Activated naive CD8-positive, alpha-beta T cell treated with anti-CD3 and anti-CD28 coated beads for 36 hours (primary cell): ENCODE measurements at regions not wholly inside any gene's neighbourhood (a gene's known extent, or its start where the extent isn't known, plus 50 kb on each side); places are given as distances from the start of the nearest gene placed in this dataset.

Experiments used
- DNase-seq: peaks from one replicate; pipeline ENCODE4 v3.0.0; 2021
- H3K27ac Mint-ChIP-seq: one replicate; pipeline ENCODE4 v1.8.0; 2022; ENCODE audit warnings: mild to moderate bottlenecking, moderate library complexity, mixed read lengths
- H3K27me3 Mint-ChIP-seq: one replicate; pipeline ENCODE4 v1.8.0; 2022; ENCODE audit warnings: mild to moderate bottlenecking, mixed read lengths
- H3K36me3 Mint-ChIP-seq: one replicate; pipeline ENCODE4 v1.8.0; 2021; ENCODE audit warnings: mild to moderate bottlenecking, mixed read lengths
- H3K4me1 Mint-ChIP-seq: one replicate; pipeline ENCODE4 v1.8.0; 2021; ENCODE audit warnings: mixed read lengths
- H3K4me3 Mint-ChIP-seq: one replicate; pipeline ENCODE4 v1.8.0; 2022; ENCODE audit warnings: mild to moderate bottlenecking, moderate library complexity, mixed read lengths
- H3K9me3 Mint-ChIP-seq: one replicate; pipeline ENCODE4 v1.8.0; 2022; ENCODE audit warnings: mixed read lengths

DNA sequence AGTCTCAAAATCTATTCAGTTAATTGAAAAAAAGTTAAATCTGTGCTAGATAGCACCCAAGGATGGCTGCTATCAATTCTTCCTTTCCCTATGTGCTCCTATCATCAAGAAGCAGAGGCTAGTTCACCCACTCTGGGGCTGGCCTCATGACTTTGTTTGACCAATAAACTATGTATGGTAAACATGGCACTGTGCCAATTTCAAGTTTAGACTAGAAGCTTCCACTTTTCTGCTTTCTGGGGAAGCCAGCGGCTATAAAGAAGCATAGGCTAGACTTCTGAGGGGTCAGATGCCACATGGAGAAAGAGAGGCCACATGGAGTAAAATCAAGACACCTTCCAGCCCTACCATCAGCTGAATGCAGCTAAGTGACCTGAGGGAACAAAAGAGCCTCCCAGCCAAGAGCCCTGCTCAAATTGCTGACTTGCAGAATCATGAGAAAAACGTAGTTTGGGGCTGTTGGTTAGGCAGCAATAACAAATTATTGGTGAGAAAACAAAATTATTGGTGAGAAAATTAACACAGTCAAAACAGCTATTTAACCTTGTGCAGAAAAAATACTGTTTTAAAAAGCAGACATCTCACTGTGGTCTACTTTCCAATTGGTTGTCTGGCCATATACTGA lies 86.5 kb upstream of the SLC14A2 start:
- Mint-ChIP-seq H3K9me3 (peaks cover 5% of the 10 kb centered on the region), H3K27me3 (peaks cover 11% of the 10 kb centered on the region), H3K36me3 (no peaks in the 10 kb centered on the region), H3K4me3 (no peak overlapping the region), H3K27ac (no peak overlapping the region), H3K4me1 (no peaks in the 10 kb centered on the region)
- DNase-seq, result no peak

DNA sequence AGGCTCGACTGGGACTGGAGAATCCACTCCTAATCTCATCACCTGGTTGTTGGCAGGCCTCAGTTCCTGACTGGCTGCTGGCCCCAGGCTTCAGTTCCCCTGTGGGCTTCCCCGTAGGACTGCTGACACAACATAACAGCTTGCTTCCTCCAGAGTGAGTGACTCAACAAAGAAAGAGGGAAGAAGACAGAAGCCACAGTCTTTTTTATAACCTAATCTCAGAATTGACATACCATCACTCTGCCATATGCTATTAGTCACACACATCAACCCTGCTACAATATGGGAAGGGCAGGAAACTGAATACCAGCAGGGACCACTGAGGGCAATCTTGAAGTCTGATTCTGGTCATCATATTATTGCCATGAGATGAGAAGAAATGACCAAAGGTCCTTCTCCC lies 76.8 kb upstream of the SLC14A2 start:
- DNase-seq, result no peak
- H3K27me3 Mint-ChIP-seq, result peaks cover 31% of the 10 kb centered on the region
- peaks cover 4% of the 10 kb centered on the region for H3K9me3 Mint-ChIP-seq
- H3K36me3 Mint-ChIP-seq, result peaks cover 1% of the 10 kb centered on the region
- H3K4me3 Mint-ChIP-seq, result no peak overlapping the region
- H3K4me1 Mint-ChIP-seq, result no peaks in the 10 kb centered on the region
- no peak overlapping the region for H3K27ac Mint-ChIP-seq

DNA sequence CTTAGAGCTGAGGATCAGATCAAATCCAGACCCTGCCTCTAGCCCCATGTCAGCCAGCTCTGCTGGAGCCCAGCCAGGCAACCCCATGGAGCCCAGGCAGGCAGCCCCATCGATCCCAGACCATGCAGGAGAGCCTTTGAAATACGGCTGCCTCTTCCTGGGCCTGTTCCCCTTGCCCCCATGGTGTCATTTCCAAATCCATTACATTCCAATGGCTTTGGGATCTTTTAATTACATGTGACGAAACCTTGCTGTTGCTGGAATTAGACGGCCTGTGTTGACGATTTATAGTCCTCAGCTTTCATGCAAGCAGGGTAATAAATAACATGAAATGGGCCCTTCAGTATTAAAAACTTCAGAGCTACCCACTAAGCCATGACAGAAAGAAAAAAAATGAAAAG lies 75.8 kb upstream of the SLC14A2 start:
- Mint-ChIP-seq H3K36me3 (peaks cover 1% of the 10 kb centered on the region), H3K4me3 (no peak overlapping the region)

DNA sequence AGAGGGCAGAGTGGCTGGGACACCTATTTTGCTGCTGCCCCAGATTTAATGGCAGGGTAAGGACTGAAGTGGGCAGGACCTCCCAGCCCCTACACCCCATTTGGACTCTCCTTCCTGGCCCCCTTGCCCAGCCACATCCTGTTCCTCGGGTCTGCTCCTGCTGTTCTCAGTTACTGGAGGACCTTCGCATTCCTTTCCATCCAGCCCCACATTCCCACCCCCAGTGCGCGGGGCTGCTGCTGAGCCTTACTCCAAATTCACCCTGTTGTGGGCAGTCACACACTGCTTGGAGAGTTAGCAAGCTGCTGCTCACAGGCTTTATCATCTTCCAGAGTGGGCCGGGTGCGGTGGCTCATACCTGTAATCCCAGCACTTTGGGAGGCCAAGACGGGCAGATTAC lies 75.2 kb upstream of the SLC14A2 start:
- peaks cover 1% of the 10 kb centered on the region for H3K36me3 Mint-ChIP-seq
- no peak overlapping the region for H3K27ac Mint-ChIP-seq
- H3K27me3 Mint-ChIP-seq, result peaks cover 23% of the 10 kb centered on the region
- H3K4me1 Mint-ChIP-seq, result no peaks in the 10 kb centered on the region
- H3K4me3 Mint-ChIP-seq, result no peak overlapping the region
- peaks cover 3% of the 10 kb centered on the region for H3K9me3 Mint-ChIP-seq
- no peak for DNase-seq

More for the DNA sequence above, 75.8 kb upstream of the SLC14A2 start:
- no peak for DNase-seq
- Mint-ChIP-seq H3K27me3 (peaks cover 27% of the 10 kb centered on the region), H3K27ac (no peak overlapping the region), H3K4me1 (no peaks in the 10 kb centered on the region), H3K9me3 (peaks cover 3% of the 10 kb centered on the region)

DNA sequence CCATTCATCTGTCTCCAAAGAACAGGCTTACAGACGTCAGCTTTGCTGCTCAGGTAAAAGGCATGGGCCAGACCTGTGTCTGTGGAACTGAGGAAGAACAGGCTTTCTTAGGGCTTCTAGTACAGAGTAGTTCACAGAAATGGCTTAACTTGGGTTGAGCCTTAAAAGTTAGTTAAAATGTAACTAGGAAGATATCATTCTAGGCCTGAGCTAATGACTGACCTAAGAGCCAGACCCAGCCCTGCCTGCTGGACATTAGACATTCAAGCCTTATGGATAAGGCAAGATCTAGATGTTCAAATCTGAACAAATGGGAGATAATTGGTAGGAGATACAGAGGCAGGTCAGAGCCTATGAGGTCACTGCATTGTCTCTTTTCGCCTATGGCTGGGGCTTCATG lies 73.9 kb upstream of the SLC14A2 start:
- Mint-ChIP-seq H3K9me3 (peaks cover 3% of the 10 kb centered on the region), H3K4me3 (no peak overlapping the region), H3K27me3 (peaks cover 11% of the 10 kb centered on the region)

DNA sequence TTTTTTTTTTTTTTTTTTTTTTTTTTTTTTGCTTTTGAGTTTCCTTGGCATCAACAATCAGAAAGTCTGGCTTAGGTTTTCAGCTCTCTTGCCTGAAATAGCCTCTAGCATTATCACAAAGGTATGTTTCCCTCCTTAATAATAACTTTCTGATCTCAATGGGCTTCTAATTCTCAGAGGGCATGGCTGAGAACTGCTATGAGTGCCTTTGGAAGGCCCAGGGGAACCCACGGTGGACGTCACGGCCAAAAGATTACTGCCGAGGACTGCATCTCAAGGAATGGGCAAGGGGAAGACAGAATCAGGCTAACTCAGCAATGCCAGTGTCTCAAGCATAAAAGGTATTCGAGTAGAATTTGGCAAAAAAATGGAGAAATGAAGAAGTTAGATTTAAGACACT lies 73.2 kb upstream of the SLC14A2 start:
- Mint-ChIP-seq H3K27ac (no peak overlapping the region), H3K27me3 (peaks cover 4% of the 10 kb centered on the region), H3K4me3 (no peak overlapping the region), H3K9me3 (peaks cover 3% of the 10 kb centered on the region), H3K36me3 (no peaks in the 10 kb centered on the region), H3K4me1 (no peaks in the 10 kb centered on the region)
- DNase-seq, result no peak

More for the DNA sequence above, 73.9 kb upstream of the SLC14A2 start:
- no peak for DNase-seq
- peaks cover 1% of the 10 kb centered on the region for H3K36me3 Mint-ChIP-seq
- no peak overlapping the region for H3K27ac Mint-ChIP-seq
- H3K4me1 Mint-ChIP-seq, result no peaks in the 10 kb centered on the region

DNA sequence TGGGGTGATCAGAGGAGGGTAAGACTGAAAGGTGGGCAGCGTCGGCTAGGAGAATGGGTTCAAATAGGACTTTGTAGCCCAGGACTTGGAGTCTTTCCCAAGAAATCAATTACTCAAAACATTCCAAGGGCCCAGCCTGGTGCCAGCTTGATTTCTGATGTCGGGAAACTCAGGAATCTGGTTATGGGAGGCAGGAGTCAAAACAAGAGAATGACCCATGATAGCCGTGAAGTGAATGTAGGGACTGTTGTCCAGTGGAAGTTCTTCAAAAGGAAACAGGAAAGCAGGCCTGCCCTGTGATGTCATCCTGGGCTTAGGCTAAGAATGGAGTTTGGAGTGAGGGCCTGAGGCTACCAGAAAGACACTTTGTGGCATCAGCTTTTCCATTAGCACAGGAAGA lies 67.4 kb upstream of the SLC14A2 start:
- Mint-ChIP-seq H3K4me3 (no peak overlapping the region), H3K4me1 (no peaks in the 10 kb centered on the region), H3K27ac (no peak overlapping the region), H3K9me3 (no peaks in the 10 kb centered on the region), H3K36me3 (no peaks in the 10 kb centered on the region), H3K27me3 (no peaks in the 10 kb centered on the region)
- DNase-seq, result no peak

DNA sequence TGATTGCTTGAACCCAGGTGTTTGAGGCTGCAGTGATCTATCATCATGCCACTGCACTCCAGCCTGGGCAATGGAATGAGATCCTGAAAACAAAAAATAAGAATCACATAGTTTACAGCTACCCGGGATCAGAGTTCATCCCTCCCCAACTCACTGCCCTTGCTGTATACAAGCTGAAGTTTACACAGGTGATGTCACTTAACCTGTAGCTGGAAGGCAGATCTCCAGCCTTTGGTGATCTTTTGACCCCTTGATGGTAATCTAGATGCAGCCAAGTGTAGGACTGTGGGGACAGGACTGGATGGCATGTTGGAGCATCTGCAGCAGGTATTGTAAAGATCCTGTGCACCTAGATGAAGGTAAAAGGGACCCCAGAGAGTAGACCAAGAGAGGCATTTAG lies 66.7 kb upstream of the SLC14A2 start:
- Mint-ChIP-seq H3K36me3 (no peaks in the 10 kb centered on the region), H3K4me1 (no peaks in the 10 kb centered on the region), H3K4me3 (no peak overlapping the region), H3K27me3 (no peaks in the 10 kb centered on the region), H3K27ac (no peak overlapping the region), H3K9me3 (no peaks in the 10 kb centered on the region)
- DNase-seq, result no peak

DNA sequence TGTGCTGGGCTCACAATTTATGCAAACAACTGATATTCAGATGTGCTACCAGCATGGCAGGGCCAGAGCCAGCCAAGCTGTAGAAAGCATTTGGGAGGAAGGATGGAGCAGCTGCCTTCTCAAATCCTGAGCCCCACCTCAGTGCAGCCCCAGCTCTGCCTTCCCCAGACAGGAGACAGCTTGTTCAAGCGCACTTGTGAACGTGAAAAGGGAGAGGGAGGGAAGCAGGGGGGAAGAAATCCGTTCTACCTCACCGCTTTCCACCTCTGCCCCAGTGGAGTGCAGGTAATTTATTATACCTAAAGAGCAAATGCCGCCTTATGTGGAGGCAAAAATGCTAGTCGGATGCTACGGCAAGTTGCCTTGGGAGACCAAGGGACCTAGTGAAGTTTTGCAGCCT lies 66.0 kb upstream of the SLC14A2 start:
- no peaks in the 10 kb centered on the region for H3K27me3 Mint-ChIP-seq
- no peaks in the 10 kb centered on the region for H3K9me3 Mint-ChIP-seq

DNA sequence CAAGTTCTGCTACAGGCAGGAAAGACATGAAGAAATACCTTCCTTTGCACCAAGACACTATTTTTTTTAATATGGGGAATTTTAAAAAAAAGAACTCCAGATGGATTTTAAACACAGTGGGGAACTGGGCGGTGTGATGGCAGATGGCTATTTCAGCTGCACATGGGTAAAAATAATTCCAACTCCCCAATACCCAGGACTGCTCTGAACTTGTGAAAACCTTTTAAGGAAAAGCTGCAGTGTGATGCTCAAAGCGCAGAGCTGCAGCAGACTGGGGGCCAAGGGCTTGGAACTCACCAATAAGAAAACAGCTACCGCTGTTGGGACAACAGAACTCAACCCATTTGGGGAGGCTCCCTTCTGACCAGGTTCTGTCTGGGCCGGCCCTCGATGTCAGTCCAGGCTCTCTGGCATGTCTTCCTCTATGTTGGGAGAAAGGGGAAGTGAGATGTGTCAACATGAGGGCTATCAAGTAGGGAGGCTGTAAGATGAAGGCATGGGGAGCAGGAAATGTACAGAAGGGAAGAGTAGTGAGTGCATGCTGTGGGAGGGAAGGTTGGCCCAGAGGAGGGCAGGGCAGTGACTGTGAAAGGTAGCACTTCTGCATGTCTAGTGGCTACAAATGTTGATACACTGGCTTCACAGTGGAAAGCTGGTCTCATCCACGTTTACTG lies 64.0 kb upstream of the SLC14A2 start:
- Mint-ChIP-seq H3K27me3 (no peaks in the 10 kb centered on the region), H3K27ac (no peak overlapping the region), H3K4me3 (no peak overlapping the region), H3K36me3 (no peaks in the 10 kb centered on the region), H3K9me3 (no peaks in the 10 kb centered on the region), H3K4me1 (no peaks in the 10 kb centered on the region)
- DNase-seq, result no peak

More for the DNA sequence above, 66.0 kb upstream of the SLC14A2 start:
- DNase-seq, result no peak
- Mint-ChIP-seq H3K4me3 (no peak overlapping the region), H3K36me3 (no peaks in the 10 kb centered on the region), H3K4me1 (no peaks in the 10 kb centered on the region), H3K27ac (no peak overlapping the region)

DNA sequence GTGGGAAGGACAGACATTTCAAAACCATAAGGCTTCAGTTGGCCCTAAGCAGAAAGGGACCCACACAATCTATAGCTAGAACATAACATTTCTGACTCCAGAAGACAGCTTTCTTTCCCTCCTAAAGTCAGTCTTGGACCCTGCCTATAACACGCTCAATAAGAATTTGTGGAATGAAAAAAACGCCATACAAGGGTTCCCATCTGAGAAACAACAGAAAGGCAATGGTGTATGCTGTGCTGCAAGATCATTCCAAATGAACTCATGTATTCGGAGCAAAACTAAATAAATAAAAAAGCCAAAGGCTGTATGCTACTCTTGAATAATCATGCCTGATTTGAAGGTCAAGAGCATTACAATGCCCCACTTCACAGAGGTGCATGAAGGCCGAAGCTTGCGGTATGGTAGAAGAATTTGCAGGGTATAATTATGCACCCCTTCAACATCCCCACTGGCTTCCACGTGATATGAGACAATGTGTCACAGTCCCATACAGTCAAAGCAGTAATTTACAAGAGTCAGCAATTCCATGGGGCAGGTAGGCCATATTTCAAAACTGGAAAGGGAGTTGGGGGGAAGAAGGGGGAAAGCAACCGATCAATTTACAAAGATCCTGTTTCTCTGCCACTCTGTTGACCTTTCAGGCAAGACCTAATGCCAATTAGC lies 61.4 kb upstream of the SLC14A2 start:
- H3K27me3 Mint-ChIP-seq, result no peaks in the 10 kb centered on the region
- no peaks in the 10 kb centered on the region for H3K36me3 Mint-ChIP-seq
- no peaks in the 10 kb centered on the region for H3K9me3 Mint-ChIP-seq
- H3K4me1 Mint-ChIP-seq, result no peaks in the 10 kb centered on the region
- no peak for DNase-seq
- H3K27ac Mint-ChIP-seq, result no peak overlapping the region
- no peak overlapping the region for H3K4me3 Mint-ChIP-seq

DNA sequence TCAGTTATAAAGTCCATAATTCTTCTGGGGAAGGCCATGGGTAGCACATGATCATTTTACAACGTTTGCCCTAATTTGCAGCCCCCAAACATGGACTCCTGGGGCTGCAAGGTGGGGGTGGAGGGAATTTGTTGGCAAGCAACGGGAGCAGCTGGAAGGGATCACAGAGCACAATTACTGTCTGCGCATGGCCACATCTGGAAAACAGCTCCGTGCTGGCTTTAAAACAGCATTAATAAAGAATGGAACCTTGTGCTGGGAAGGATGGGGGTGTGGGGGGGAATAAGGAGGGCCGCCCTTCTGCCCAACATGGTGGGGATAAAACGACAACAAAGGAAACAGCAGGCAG lies 60.9 kb upstream of the SLC14A2 start:
- Mint-ChIP-seq H3K9me3 (no peaks in the 10 kb centered on the region), H3K4me1 (no peaks in the 10 kb centered on the region), H3K36me3 (no peaks in the 10 kb centered on the region), H3K27ac (no peak overlapping the region), H3K27me3 (no peaks in the 10 kb centered on the region), H3K4me3 (no peak overlapping the region)
- DNase-seq, result no peak

DNA sequence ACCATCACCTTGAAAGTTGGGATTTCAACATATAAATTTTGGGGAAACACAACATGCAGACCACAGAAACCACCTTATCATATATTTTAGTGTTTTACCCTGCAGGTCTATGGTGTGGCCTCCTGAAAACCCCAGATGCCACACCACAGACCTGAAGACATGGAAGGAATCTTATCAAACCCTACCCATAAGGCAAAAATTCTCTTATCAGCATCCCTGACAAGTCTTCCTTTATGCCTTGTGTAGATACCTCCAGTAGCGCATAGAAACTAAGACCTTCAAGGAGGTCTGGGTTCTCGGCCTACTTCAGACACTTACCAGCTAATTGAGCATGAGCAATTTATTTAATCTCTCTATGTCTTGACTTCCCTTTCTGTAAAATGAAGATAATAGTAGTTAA lies 59.1 kb upstream of the SLC14A2 start:
- no peaks in the 10 kb centered on the region for H3K36me3 Mint-ChIP-seq
- H3K4me3 Mint-ChIP-seq, result no peak overlapping the region
- no peak overlapping the region for H3K27ac Mint-ChIP-seq
- DNase-seq, result no peak
- H3K9me3 Mint-ChIP-seq, result no peaks in the 10 kb centered on the region
- no peaks in the 10 kb centered on the region for H3K4me1 Mint-ChIP-seq
- H3K27me3 Mint-ChIP-seq, result no peaks in the 10 kb centered on the region

DNA sequence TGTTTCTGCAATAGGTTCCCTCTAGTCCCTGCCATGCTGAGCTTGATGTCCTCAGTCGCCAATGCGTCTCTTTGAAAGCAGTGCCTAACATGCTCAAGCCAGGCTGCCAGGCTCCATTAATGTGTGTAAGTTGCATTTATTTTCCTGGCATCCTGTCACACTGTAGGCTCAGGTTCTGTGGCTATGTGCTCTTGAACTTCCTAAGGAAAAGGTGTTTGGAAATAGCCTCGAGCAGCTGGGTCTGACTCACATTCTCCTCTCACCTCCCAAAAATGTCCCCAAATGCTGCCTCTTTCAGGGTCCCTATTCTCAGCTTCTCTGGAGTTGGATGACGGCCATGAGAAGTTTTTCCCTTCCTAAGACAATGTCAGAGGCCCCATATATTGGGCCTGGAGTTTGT lies 58.0 kb upstream of the SLC14A2 start:
- Mint-ChIP-seq H3K4me1 (no peaks in the 10 kb centered on the region), H3K9me3 (no peaks in the 10 kb centered on the region), H3K4me3 (no peak overlapping the region), H3K27me3 (no peaks in the 10 kb centered on the region), H3K36me3 (no peaks in the 10 kb centered on the region), H3K27ac (no peak overlapping the region)
- no peak for DNase-seq

DNA sequence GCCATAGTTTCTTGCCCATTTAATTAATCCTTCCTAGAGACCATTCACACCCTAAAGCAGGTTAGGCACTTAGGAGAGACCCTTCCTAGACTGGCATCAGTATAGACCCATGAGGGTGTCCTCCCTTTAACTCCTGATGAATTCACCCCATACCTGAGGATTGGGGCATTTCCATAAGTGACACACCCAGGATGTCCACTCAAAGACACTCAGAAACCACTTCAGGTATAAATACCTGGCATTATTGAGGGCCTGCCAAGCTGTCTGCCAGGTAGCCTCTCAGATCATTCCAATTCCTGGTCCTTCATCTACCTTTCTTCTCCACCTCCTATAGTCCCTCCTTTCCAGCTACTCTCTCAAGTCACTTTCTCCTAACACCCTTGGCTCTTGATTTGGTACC lies 57.5 kb upstream of the SLC14A2 start:
- Mint-ChIP-seq H3K27ac (no peak overlapping the region), H3K9me3 (no peaks in the 10 kb centered on the region), H3K4me3 (no peak overlapping the region), H3K27me3 (no peaks in the 10 kb centered on the region), H3K4me1 (no peaks in the 10 kb centered on the region), H3K36me3 (no peaks in the 10 kb centered on the region)
- no peak for DNase-seq

DNA sequence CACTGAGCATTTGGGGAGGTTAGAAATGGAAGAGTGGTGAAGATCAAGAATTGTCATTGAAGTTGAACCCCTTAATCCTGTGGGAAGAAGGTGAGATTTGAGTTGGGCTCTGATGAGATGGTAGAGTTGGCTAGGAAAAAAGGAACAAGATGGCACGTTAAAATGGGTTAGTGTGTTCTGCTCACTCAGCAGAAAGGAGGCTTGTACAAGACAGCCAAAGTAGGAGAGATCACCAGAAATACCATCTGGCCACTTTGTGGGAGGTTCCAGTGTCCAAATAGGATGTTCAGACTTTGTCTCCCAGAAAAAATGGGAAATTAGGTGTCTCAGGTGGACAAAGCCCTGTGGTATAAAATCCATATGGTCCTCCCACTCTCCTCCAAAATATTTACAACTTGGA lies 56.0 kb upstream of the SLC14A2 start:
- H3K27ac Mint-ChIP-seq, result no peak overlapping the region
- H3K4me3 Mint-ChIP-seq, result no peak overlapping the region
- no peaks in the 10 kb centered on the region for H3K27me3 Mint-ChIP-seq
- no peaks in the 10 kb centered on the region for H3K4me1 Mint-ChIP-seq
- no peak for DNase-seq
- H3K9me3 Mint-ChIP-seq, result no peaks in the 10 kb centered on the region
- no peaks in the 10 kb centered on the region for H3K36me3 Mint-ChIP-seq
